Loucy (cell line): ENCODE measurements at regions not wholly inside any gene's neighbourhood (a gene's known extent, or its start where the extent isn't known, plus 50 kb on each side); places are given as distances from the start of the nearest gene placed in this dataset.

Experiments used
- H2AFZ ChIP-seq: fragments of 200-600 bp; sonication (generic); 2 replicates; pipeline ENCODE4 v1.6.0; 2016; ENCODE audit warnings: antibody characterized with exemption, mild to moderate bottlenecking, low read length, moderate library complexity
- H3F3A ChIP-seq: fragments of 200-600 bp; 2 replicates; pipeline ENCODE4 v1.6.0; 2016; ENCODE audit warnings: antibody characterized with exemption, low read depth, mild to moderate bottlenecking
- H3K27me3 ChIP-seq: fragments of 200-600 bp; sonication (generic); 2 replicates; pipeline ENCODE4 v1.6.1; 2014; ENCODE audit warnings: low read length, mild to moderate bottlenecking; ENCODE audit not compliant: insufficient read depth, poor library complexity, severe bottlenecking
- H3K36me3 ChIP-seq: fragments of 200-600 bp; sonication (generic); 2 replicates; pipeline ENCODE4 v1.6.1; 2016; ENCODE audit warnings: low read length; ENCODE audit not compliant: insufficient read depth
- H3K4me1 ChIP-seq: fragments of 200-600 bp; sonication (generic); 2 replicates; pipeline ENCODE4 v1.5.1; 2014; ENCODE audit warnings: low read length, mild to moderate bottlenecking; ENCODE audit not compliant: insufficient read depth, poor library complexity, severe bottlenecking
- H3K4me2 ChIP-seq: fragments of 200-600 bp; sonication (generic); 2 replicates; pipeline ENCODE4 v1.6.0; 2014; ENCODE audit warnings: antibody characterized with exemption, low read length, low read depth, mild to moderate bottlenecking; ENCODE audit not compliant: poor library complexity, severe bottlenecking
- H3K4me3 ChIP-seq: fragments of 200-600 bp; sonication (generic); 2 replicates; pipeline ENCODE4 v1.5.1; 2014; ENCODE audit warnings: low read length, mild to moderate bottlenecking, mixed read lengths; ENCODE audit not compliant: poor library complexity, severe bottlenecking
- H3K79me2 ChIP-seq: fragments of 200-600 bp; sonication (generic); 2 replicates; pipeline ENCODE4 v1.6.1; 2014; ENCODE audit warnings: low read length; ENCODE audit not compliant: insufficient read depth
- H3K9ac ChIP-seq: fragments of 200-600 bp; sonication (generic); 2 replicates; pipeline ENCODE4 v1.6.0; 2014; ENCODE audit warnings: mild to moderate bottlenecking, low read depth, low read length, moderate library complexity; ENCODE audit not compliant: poor library complexity, severe bottlenecking
- H3K9me2 ChIP-seq: fragments of 200-600 bp; sonication (generic); replicated peaks from 2 replicates; pipeline ENCODE4 v1.6.1; 2016; ENCODE audit warnings: low read depth, low read length, mixed read lengths
- H3K9me3 ChIP-seq: fragments of 200-600 bp; sonication (generic); 2 replicates; pipeline ENCODE4 v1.6.1; 2014; ENCODE audit warnings: mild to moderate bottlenecking, antibody characterized with exemption, low read length, low read depth; ENCODE audit not compliant: insufficient read depth
- H4K20me1 ChIP-seq: fragments of 200-600 bp; sonication (generic); 2 replicates; pipeline ENCODE4 v1.6.0; 2014; ENCODE audit warnings: antibody characterized with exemption, low read length, mild to moderate bottlenecking; ENCODE audit not compliant: insufficient read depth, poor library complexity, severe bottlenecking
- CTCF ChIP-seq: fragments of 200-600 bp; sonication (generic); conservative IDR thresholded peaks from 2 replicates; pipeline ENCODE4 v1.5.1; 2014; ENCODE audit warnings: mild to moderate bottlenecking, antibody characterized with exemption, low read length
- EZH2phosphoT487 ChIP-seq: fragments of 200-600 bp; IDR thresholded peaks from 2 replicates; pipeline ENCODE4 v1.6.1; 2018; ENCODE audit warnings: antibody characterized with exemption, mild to moderate bottlenecking, moderate library complexity, borderline replicate concordance

- Histone ChIP-seq H3K79me2 (no peaks in the 10 kb centered on the region), H4K20me1 (no peaks in the 10 kb centered on the region), H3K4me1 (no peaks in the 10 kb centered on the region), H3K36me3 (no peaks in the 10 kb centered on the region), H3K27me3 (no peaks in the 10 kb centered on the region), H3K4me2 (no peak overlapping the region), H3K9me2 (no peaks in the 10 kb centered on the region), H3K9ac (no peak overlapping the region), H3K9me3 (no peaks in the 10 kb centered on the region), H2AFZ (no peak overlapping the region), H3K4me3 (no peak overlapping the region), H3F3A (no peaks in the 10 kb centered on the region)
- no peak for TF ChIP-seq EZH2phosphoT487
These were observed 319.0 kb downstream of the BCL11A start for GRCh38 chr2:60234274-60234986.

- no peak overlapping the region for H3K9ac ChIP-seq
- no peaks in the 10 kb centered on the region for H3F3A ChIP-seq
- no peak overlapping the region for H3K4me2 ChIP-seq
- no peaks in the 10 kb centered on the region for H3K36me3 ChIP-seq
- no peak for TF ChIP-seq EZH2phosphoT487
- no peak for TF ChIP-seq CTCF
- no peaks in the 10 kb centered on the region for H3K9me3 ChIP-seq
- H3K4me3 ChIP-seq, result no peak overlapping the region
- no peaks in the 10 kb centered on the region for H3K9me2 ChIP-seq
- no peaks in the 10 kb centered on the region for H3K79me2 ChIP-seq
- no peaks in the 10 kb centered on the region for H3K4me1 ChIP-seq
- H2AFZ ChIP-seq, result no peak overlapping the region
- no peaks in the 10 kb centered on the region for H4K20me1 ChIP-seq
- H3K27me3 ChIP-seq, result no peaks in the 10 kb centered on the region
These were observed 322.9 kb downstream of the BCL11A start for GRCh38 chr2:60230596-60230995.

GRCh38 chr2:60230037-60230436, 323.4 kb downstream of the BCL11A start:
- H3K36me3 ChIP-seq, result no peaks in the 10 kb centered on the region
- no peak overlapping the region for H3K4me2 ChIP-seq
- no peaks in the 10 kb centered on the region for H3K27me3 ChIP-seq
- no peaks in the 10 kb centered on the region for H3F3A ChIP-seq
- no peaks in the 10 kb centered on the region for H3K9me2 ChIP-seq
- H3K4me1 ChIP-seq, result no peaks in the 10 kb centered on the region
- TF ChIP-seq EZH2phosphoT487 (no peak), CTCF (no peak)
- no peak overlapping the region for H2AFZ ChIP-seq
- H3K79me2 ChIP-seq, result no peaks in the 10 kb centered on the region
- no peak overlapping the region for H3K9ac ChIP-seq
- H3K9me3 ChIP-seq, result no peaks in the 10 kb centered on the region
- H3K4me3 ChIP-seq, result no peak overlapping the region
- no peaks in the 10 kb centered on the region for H4K20me1 ChIP-seq

GRCh38 chr2:60226943-60227342, 326.5 kb downstream of the BCL11A start:
- Histone ChIP-seq H3K9me3 (no peaks in the 10 kb centered on the region), H3K4me1 (no peaks in the 10 kb centered on the region), H3K27me3 (no peaks in the 10 kb centered on the region), H3K4me2 (no peak overlapping the region), H3F3A (no peaks in the 10 kb centered on the region), H2AFZ (no peak overlapping the region), H4K20me1 (no peaks in the 10 kb centered on the region), H3K9ac (no peak overlapping the region), H3K79me2 (no peaks in the 10 kb centered on the region), H3K36me3 (no peaks in the 10 kb centered on the region), H3K9me2 (no peaks in the 10 kb centered on the region), H3K4me3 (no peak overlapping the region)
- TF ChIP-seq EZH2phosphoT487 (no peak), CTCF (no peak)
